Transverse colon (tissue), 4 donors: ENCODE measurements at regions not wholly inside any gene's neighbourhood (a gene's known extent, or its start where the extent isn't known, plus 50 kb on each side); places are given as distances from the start of the nearest gene placed in this dataset.

Experiments used
- DNase-seq: peaks from one replicate; pipeline ENCODE4 v3.0.0-alpha.2; 2019
- H3K27ac ChIP-seq, 4 donors: fragments of 200-600 bp; sonication (generic); 2 replicates each; pipeline ENCODE4 v1.5.1; 2016 to 2018; ENCODE audit warnings: inconsistent platforms in 4 of 4
- H3K27me3 ChIP-seq: fragments of 200-600 bp; sonication (generic); 2 replicates; pipeline ENCODE4 v1.5.1; 2017; ENCODE audit warnings: inconsistent platforms
- H3K36me3 ChIP-seq, 4 donors: fragments of 200-600 bp; sonication (generic); 2 replicates each; pipeline ENCODE4 v1.5.1; 2017 to 2019; ENCODE audit warnings: inconsistent platforms in 4 of 4
- H3K4me1 ChIP-seq, 4 donors: fragments of 200-600 bp; sonication (generic); 2 replicates each; pipeline ENCODE4 v1.5.1; 2017 to 2020; ENCODE audit warnings: inconsistent platforms in 4 of 4
- H3K4me3 ChIP-seq, 4 donors: fragments of 200-600 bp; sonication (generic); 1 replicate in 1 of 4; 2 replicates in 3 of 4; pipeline versions ENCODE4 v1.5.1 to v1.6.1; 2017 to 2019; ENCODE audit warnings: inconsistent platforms in 4 of 4
- H3K9me3 ChIP-seq, 2 donors: fragments of 200-600 bp; sonication (generic); 2 replicates each; pipeline ENCODE4 v1.5.1; 2017 to 2019; ENCODE audit warnings: inconsistent platforms in 2 of 2
- CTCF ChIP-seq, 5 experiments: fragments of 200-600 bp in 3 of 5; fragments of 450-650 bp in 2 of 5; sonication (generic) in 3 of 5; IDR thresholded peaks; 1 replicate in 2 of 5; 2 replicates in 3 of 5; pipeline ENCODE4 v1.5.1; 2016 to 2017; ENCODE audit warnings: antibody characterized with exemption in 5 of 5, inconsistent platforms in 3 of 5, mild to moderate bottlenecking in 2 of 5, moderate library complexity in 1 of 5
- EP300 ChIP-seq: sonication (generic); formaldehyde crosslinking; IDR thresholded peaks from one replicate; pipeline ENCODE4 v1.6.1; 2017; ENCODE audit warnings: antibody characterized with exemption, low read depth
- POLR2A ChIP-seq: fragments of 450-650 bp; IDR thresholded peaks from one replicate; pipeline ENCODE4 v1.6.1; 2016; ENCODE audit warnings: antibody characterized with exemption, mild to moderate bottlenecking, moderate library complexity
- POLR2AphosphoS5 ChIP-seq, 3 donors: sonication (generic); formaldehyde crosslinking; IDR thresholded peaks; one replicate each; pipeline ENCODE4 v1.6.1; 2016; ENCODE audit warnings: antibody characterized with exemption in 3 of 3
- WGBS, 2 donors: methylation state at CpG; one replicate each; pipeline ENCODE4 v1.1.5; 2018; ENCODE audit warnings: low coverage in 1 of 2; 5-methylcytosine and 5-hydroxymethylcytosine counted together
- in situ Hi-C, 4 donors: fragments of 200-750 bp; cut with MboI; loops; one replicate each; pipeline versions ENCODE4 v1.15.0 to v1.15.1; 2017; ENCODE audit warnings: low sequenced_read_pairs in 3 of 4, low pct_ligation_motif_present in 1 of 4, low pct_unique_long_range_greater_than_20kb in 1 of 4
- intact Hi-C: fragments of 100-400 bp; cut with DNase I; formaldehyde crosslinking; loops from one replicate; pipeline ENCODE4 v1.15.1; 2023; ENCODE audit warnings: low total_unique reads

- no peak overlapping the region for H3K4me3 ChIP-seq
- H3K36me3 ChIP-seq, result no peaks in the 10 kb centered on the region
- no peak for DNase-seq
- no peaks in the 10 kb centered on the region for H3K4me1 ChIP-seq
- no peaks in the 10 kb centered on the region for H3K9me3 ChIP-seq
- TF ChIP-seq POLR2A, result no peak
- TF ChIP-seq POLR2AphosphoS5 (IDR thresholded peaks at IDR 0.05), result no peak
- no peak for TF ChIP-seq CTCF (IDR thresholded peaks at IDR 0.05)
- TF ChIP-seq EP300, result no peak
- intact Hi-C loops (no loop called here), in situ Hi-C loops (no loop called here)
- 64 to 79% methylated on average over 7 to 8 of the region's 8 CpGs for WGBS, 2 donors
- H3K27ac ChIP-seq, result no peak overlapping the region
- H3K27me3 ChIP-seq, result no peaks in the 10 kb centered on the region
Measured at GRCh38 chr22:49202226-49202625, 625.4 kb downstream of the BRD1 start.

- in situ Hi-C loops (no loop called here), intact Hi-C loops (no loop called here)
- H3K36me3 ChIP-seq, result no peaks in the 10 kb centered on the region
- H3K9me3 ChIP-seq, result no peaks in the 10 kb centered on the region
- TF ChIP-seq POLR2A, result no peak
- TF ChIP-seq POLR2AphosphoS5 (IDR thresholded peaks at IDR 0.05), result no peak
- no peak for TF ChIP-seq EP300
- no peak for TF ChIP-seq CTCF (IDR thresholded peaks at IDR 0.05)
- DNase-seq, result no peak
- WGBS, 2 donors, result 83 to 84% methylated on average over 15 to 22 of the region's 22 CpGs
- H3K4me1 ChIP-seq, result no peaks in the 10 kb centered on the region
- H3K27me3 ChIP-seq, result no peaks in the 10 kb centered on the region
- H3K27ac ChIP-seq, result no peak overlapping the region
- no peak overlapping the region for H3K4me3 ChIP-seq
Measured at GRCh38 chr22:49201046-49201970, 626.4 kb downstream of the BRD1 start.

- TF ChIP-seq POLR2A (no peak), CTCF (IDR thresholded peaks at IDR 0.05) (no peak), POLR2AphosphoS5 (IDR thresholded peaks at IDR 0.05) (no peak), EP300 (no peak)
- intact Hi-C loops (no loop called here), in situ Hi-C loops (no loop called here)
- Histone ChIP-seq H3K27me3 (no peaks in the 10 kb centered on the region), H3K4me3 (no peak overlapping the region), H3K36me3 (no peaks in the 10 kb centered on the region), H3K27ac (no peak overlapping the region), H3K4me1 (no peaks in the 10 kb centered on the region), H3K9me3 (no peaks in the 10 kb centered on the region)
- 65% methylated on average over 5 of the region's 5 CpGs; no CpG with 5 or more reads in 1 of the 2 donors for WGBS, 2 donors
- no peak for DNase-seq
Measured at GRCh38 chr22:49199224-49199623, 628.4 kb downstream of the BRD1 start.

DNA sequence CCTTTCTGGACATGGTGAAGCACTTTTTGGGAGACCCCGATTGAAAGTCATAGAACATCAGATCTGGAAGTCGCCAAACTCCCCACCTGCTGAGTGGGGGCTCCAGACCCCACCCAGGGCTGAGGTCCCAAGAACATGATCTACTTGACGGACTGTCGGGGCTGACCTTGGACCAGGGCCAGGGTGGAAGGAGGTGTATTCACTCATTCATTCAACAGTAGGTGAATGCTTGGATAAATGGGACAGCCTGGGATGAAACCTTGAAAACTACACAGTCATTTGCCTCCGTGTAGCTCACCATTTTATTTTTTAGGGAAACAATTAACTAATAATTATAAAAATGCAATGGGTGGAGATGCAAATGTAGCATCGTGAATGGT lies 629.0 kb downstream of the BRD1 start:
- no peak for DNase-seq
- H3K27ac ChIP-seq, result no peak overlapping the region
- intact Hi-C loops (no loop called here), in situ Hi-C loops (no loop called here)
- no peak overlapping the region for H3K4me3 ChIP-seq
- WGBS, 2 donors, result 71 to 84% methylated on average over 2 to 6 of the region's 6 CpGs
- H3K9me3 ChIP-seq, result no peaks in the 10 kb centered on the region
- H3K4me1 ChIP-seq, result no peaks in the 10 kb centered on the region
- no peaks in the 10 kb centered on the region for H3K27me3 ChIP-seq
- no peaks in the 10 kb centered on the region for H3K36me3 ChIP-seq
- no peak for TF ChIP-seq POLR2AphosphoS5 (IDR thresholded peaks at IDR 0.05)
- no peak for TF ChIP-seq POLR2A
- no peak for TF ChIP-seq EP300
- no peak for TF ChIP-seq CTCF (IDR thresholded peaks at IDR 0.05)
